Inferior parietal cortex (tissue), 1 donor: ENCODE measurements at regions not wholly inside any gene's neighbourhood (a gene's known extent, or its start where the extent isn't known, plus 50 kb on each side); places are given as distances from the start of the nearest gene placed in this dataset.
"Not testable (repeated sequence)": the region's sequence is repeated elsewhere in the genome, so short reads cannot be mapped to it uniquely, and the experiment has no call there.

ENCODE experiments used
- DNase-seq: peaks from one replicate; pipeline ENCODE4 v3.0.0-alpha.2; 2016; ENCODE audit errors: extremely low spot score

DNA sequence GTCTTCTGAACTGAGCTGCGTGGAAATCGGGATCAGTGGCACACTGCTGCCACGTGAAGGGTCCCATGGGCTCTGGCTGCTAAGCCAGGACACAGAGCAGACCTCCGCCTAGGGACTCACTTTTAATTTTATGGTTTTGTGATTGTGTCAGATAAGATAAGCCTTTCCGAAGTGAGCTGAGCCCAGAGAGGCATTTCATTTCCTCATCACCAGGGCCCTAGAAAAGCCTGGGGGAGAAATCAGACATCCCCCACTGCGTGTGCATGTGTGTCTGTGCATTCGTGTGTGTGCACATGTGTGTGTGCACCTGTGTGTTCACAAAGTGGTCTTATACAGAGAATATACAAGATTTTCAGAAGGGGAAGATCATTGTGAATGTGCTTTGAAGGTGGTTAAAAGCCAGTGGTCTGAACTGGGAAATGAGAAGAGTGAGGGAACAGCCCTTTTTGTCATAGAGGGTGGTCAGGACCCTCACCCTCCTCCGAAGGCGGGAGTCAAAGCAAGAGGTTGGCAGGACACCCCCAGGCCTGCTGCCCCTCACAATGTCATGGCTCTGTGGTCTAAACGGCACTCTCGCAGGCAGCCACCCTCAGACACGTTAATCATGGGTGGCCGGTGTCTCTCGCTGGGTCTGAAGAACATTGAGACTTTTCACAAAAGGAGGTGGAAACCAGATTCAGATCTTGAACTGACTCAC, 176.1 kb upstream of the PFKP start:
- no peak for DNase-seq

DNA sequence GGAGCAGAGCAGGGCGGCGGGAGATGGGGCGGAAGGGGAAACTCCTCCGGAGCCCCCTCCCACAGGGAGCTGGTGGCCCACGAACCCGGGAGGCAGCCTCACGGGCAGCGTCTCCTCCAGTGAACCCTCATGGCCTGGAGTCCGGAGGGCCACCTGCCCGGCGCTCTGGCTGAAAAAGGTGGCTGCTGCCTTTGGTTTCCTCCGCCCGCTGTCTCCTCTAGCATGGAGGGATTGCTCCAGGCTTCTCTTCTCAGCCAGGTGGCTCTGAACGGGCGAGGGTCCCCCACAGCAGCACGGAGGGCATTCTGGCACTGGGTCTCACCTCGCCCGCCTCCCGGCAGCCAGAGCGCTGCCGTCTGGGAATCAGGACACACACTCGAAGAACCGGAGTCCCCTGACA, 177.3 kb upstream of the PFKP start:
- no peak for DNase-seq

DNA sequence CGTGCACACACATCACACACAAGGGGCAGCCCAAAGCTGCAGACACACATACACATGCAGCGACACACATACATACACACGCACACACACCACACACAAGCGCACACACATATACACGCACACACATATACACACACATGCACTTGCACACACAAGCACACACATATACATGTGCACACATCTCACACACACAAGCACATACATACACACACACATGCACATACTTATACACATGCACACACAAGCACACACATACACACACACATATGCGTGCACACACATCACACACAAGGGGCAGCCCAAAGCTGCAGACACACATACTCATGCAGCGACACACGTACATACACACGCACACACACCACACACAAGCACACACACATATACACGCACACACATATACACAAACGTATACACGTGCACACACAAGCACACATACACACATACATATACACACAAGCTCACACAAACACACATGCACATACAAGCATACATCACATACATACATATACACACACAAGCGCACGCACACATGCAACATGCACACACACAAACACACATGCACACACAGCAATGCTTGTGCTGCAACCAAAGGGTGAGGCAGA, 178.8 kb upstream of the PFKP start:
- no peak for DNase-seq

DNA sequence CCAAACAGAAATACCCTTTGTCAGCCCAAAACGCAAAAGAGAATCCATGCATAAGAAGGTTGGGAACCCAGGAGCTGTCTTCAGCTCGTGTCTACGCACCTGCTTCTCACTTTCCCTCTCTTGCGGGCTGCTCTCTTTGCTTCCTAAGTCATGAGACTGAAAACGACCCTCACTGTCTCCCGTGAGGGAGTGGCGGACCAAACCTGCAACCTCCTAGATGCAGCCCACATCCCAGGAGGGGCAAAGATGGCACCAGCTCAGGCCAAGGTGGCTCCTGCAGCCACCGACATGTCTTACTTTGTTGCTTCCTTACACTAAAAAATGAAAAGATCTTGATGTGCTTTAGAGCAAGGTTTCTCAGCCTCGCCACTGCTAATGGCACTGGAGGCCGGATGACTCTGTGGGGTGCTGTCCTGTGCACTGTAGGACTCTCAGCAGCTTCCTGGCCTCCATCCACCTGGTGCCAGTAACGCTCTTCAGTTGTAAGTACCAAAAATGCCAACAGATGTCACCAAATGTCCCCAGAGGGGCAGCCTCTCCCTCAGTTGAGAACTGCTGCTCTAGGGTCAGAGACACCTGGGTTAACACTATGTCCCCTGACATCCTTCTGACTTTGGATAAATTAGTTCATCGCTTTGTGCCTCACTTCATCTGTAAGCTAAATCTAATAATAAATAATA, 179.8 kb upstream of the PFKP start:
- DNase-seq: no peak

DNA sequence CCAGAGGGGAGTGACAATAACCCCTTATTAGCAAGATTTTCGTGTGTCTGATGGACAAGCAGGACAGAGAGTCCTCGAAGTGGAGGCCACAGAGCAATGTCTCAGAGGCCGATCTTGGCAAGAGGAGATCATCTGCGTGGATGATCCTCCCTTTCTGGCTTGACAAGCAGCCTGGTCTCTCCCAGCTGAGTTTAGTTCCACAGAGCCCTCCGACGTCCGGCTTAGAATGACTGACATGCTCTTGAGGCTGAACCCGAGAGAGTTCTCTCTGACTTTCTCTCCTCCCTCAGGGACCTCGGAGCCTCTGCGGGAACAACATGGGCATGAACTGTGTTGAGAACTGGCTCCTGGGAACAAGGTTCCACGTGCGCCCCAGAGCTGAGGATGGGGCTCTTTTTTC, 180.7 kb upstream of the PFKP start:
- no peak for DNase-seq

DNA sequence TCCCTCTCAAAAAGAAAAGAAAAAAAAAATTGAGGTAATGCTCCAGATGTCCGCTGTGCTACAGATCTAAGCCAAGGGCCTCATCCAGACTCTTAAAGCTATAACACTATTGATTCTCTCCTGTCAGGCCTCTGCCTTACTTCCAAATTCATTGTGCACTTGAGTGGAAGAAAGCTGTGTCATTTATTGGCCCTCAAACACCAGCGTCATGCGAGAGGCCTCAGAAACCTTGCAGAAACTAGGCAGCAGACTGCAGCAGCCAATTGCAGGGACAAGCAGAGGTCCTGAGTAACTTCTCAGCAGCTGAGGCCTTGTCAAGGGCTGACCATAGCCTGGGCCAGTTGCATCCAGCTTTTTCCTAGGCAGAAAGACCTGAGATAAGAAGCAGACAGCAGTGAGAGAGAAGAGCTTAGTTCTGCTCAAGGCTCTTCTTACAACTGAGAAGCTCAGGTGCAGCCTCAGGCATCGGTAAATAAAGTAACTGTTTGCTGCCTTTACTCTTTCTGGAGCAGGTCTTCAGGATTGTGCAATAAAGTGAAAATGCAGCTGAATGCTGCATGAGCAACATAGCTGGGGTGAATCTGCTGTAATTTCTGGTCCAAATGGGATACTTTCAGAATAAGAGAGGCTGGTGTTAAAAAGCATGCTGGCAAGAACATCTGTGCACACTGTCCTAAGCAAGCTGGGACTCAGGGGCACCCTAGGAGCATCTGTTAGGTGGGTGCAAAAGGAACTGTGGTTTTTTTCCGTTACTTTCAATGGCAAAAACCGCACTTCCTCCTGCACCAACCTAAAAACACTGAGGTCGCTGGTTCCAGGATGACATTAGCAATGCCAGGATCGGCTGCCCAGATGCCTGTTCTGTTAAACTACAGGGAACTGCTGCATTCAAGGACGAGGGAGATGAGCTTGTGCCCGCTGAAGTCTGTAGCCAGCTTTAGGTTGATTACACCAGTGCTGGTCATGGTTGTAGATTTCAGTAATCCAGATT, 181.8 kb upstream of the PFKP start:
- DNase-seq: no peak

DNA sequence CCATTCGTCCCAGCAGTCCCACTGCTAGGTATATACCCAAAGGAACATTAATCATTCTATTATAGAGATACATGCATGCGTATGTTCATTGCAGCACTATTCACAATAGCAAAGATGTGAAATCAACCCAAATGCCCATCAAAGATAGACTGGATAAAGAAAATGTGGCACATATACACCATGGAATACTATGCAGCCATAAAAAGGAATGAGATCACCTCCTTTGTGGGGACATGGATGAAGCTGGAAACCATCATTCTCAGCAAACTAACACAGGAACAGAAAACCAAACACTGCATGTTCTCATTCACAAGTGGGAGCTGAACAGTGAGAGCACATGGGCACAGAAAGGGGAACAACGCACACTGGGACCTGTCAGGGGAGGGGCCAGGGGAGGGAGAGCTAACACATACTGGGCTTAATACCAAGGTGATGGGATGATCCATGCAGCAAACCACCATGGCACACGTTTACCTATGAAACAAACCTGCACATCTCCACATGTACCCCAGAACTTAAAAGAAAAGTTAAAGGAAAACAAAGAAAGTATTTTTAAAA, 183.3 kb upstream of the PFKP start:
- DNase-seq: not testable (repeated sequence)

DNA sequence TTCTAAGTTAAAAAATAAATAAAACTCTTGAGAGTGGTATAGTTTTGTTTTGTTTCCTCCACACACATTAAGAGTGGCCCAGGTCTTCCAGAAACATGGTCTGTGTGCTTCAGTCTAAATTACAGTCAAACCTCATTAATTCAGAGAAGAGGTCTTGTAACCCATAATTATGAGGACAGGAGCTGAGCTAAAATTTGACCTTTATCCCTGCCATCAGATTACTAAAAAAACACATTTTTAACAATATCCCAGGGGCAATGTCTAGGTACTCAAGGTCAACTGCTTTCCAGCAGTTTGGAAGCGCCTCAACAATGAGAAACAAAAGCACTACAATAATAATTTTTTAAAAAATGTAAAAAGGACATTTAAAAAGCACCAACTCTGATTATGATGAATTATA, 184.1 kb upstream of the PFKP start:
- DNase-seq: no peak

DNA sequence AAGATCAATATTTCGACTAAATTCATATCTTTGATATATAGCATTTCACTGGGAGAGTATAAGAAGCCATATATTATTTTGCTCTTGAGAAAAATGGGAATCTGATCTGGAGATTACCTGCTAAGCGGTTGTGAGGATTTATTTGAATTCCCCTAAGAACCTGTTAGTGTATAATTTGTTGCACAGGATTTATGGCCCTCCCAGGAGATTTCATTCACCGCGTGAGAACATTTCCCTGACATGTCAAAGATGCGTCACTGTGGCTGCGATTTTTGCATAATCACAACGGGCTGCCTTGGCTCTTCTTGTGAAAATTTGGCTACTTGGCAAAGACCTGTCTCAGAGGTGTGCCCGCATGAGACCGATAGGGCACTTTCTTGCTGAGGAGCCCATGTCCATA, 184.7 kb upstream of the PFKP start:
- DNase-seq: no peak

DNA sequence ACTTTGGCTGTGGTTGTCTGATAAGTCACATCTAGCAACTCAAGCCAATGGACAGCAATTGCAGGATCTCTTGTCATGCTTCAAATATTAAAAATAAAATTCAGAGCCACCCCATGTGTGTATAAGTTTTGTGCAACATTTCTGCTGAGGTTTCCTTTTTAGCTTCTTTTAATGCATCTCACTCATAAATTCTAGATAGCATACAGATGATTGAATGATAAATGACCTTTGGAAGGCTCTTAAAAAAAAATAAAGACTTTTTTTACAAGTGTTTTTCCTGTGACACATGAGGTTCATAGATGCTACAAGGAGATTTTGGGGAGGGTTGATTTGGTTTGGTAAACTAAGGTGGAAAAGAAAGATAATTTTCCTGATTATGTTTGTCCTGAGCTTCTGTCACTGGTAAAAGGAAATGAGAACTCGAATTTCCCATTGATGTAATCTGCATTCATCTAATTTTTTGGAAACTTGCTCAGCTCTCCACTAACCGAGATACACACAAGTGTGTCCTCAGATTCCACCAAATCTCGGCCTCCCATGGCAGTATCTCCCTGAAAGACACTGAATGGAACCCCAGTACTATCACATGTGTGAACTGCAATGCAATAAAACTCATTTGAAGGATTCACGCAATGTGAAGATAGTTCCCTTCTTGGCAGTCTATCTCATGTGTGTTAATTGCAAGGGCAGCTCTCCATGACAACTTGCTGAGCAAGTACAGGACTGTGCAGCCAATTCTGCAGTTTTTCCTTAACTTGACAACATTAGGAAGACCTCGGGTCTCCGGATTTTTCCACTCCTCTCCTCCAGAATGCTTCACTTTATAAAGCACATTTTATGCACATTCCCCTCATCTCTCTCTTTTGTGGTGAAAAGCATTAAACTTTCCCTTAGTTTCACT, 185.4 kb upstream of the PFKP start:
- no peak for DNase-seq

DNA sequence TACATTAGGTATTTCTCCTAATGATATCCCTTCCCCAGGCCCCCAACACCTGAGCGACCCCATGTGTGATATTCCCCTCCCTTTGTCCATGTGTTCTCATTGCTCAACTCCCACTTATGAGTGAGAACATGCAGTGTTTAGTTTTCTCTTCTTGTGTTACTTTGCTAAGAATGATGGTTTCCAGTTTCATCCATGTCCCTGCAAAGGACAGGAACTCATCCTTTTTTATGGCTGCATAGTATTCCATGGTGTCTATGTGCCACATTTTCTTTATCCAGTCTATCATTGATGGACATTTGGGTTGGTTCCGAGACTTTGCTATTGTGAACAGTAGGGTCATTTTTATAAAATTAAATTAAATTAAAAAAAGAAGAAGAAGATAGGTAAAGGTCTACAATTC, 187.3 kb upstream of the PFKP start:
- not testable (repeated sequence) for DNase-seq

DNA sequence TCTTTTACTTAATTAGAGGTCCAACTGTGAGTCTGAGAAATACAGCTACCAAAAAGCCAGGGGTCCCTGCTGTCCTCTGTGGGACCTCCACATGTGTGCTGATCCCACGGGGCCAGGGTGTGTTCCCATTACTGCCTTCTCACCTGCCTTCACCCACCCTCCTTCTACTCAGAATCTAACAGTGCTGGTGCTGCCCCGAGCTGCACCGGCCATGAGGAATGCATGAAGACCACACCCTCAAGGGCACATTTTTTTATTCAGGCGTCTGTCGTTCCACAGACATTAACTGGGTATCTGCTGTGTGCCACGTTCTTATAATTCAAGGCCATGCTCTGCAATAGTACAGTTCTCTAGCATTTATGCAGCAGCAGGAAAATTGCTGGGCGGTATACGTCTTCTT, 188.5 kb upstream of the PFKP start:
- DNase-seq: no peak

DNA sequence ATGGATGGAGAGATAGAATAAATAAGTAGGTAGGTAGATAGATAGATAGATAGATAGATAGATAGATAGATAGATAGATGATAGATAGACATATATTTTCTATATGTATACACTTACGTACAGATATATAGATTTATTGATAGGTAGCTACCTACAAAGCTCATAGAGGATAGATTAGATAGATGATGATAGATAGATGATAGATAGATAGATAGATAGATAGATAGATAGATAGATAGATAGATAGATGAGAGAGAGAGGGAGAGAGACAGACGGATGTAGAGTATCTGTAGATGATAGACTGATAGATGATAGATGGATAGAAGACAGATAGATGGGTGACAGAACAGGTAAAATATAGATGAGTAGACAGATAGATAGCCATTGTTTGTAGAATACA, 191.3 kb upstream of the PFKP start:
- DNase-seq: no peak

DNA sequence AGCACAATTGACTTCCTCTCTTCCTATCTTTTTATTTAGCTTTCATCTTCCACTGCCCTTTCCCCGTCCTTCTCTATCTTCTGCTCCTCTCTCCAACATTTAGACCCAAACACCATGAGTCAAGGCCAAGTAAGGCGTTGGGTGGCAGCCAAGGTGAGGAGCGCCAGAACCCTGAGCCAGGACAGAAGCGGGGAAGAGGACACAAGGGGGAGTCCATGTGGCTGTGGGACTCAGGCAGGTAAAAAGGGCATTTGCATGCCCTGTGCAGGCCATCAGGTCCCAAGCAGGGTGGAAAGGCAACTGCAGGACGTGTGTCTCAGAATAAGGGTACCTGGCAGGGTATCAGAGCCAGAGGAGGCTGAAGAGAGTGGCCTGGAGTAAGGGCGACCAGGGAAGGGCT, 192.4 kb upstream of the PFKP start:
- no peak for DNase-seq

DNA sequence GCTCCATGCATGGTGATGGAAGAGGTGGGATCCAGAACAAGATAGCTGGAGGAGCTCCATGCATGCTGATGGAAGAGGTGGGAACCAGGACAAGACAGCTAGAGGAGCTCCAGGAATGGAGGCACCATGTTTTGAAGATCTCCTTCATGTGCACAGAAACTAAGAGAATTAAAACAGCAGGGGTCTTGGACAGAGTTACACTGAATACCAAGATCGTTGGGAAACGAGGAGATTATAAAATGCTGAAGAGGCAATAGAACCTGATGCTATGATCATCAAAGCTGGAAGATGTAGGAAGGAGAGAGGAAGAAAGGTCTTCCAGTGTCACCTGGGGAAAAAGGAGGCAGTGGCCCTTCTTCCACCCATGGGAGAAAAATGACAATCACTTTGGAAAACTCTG, 193.6 kb upstream of the PFKP start:
- DNase-seq: no peak

DNA sequence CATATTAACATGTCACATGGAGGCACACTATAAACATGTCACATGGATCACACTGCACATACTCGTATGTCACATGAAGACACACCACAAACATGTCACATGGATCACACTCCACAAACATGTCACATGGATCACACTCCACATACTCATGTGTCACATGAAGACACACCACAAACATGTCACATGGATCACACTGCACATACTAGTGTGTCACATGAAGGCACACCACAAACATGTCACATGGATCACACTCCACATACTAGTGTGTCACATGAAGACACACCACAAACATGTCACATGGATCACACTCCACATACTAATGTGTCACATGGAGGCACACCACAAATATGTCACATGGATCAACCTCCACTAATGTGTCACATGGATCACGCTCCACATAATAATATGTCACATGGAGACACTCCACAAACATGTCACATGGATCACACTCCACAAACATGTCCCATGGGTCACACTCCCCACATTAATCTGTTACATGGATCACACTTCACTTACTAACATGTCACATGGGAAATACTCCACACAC, 195.6 kb upstream of the PFKP start:
- DNase-seq: no peak

DNA sequence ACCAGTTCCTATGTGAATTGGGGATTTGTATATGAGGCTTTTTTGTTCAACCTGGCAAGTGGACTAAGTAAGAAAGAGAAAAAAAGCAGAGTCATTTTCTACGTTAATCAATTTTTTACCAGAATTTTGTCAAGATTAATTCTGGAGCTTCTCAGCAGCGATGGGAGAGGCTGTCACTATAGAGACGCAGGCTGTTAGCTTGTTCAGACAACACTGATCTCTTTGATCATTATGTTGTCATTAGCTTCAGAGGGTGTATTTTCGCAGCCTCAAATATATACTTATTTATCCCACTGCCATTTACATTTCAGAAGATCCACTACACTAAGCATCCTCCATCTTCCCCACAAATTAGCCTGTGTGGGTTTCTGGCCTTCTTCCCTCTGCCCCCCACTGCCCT, 196.7 kb upstream of the PFKP start:
- DNase-seq: no peak

DNA sequence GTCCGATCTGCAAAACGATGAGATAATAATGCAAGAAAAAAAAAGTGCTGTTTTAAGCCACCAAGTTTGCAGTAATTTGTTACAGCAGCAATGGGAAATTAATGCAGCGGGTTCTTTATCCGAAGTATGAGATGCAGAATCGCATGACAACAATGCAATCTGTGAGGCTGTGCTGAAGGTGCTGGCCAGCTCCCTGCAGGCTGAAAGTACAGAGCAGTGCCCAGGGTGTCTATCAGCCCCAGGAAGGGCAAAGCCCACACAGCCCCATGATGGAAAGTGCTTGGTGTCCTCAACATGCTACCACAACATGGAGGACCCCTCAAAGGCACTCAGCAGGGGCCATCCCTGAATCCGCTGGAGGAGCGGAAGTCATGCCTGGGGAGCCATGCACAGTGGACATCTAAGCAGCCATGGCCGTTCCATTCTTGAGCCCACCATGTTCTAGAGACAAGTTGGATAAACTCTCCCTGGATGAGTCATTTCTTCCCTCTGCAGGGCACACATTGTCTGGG, 199.5 kb upstream of the PFKP start:
- DNase-seq: no peak

DNA sequence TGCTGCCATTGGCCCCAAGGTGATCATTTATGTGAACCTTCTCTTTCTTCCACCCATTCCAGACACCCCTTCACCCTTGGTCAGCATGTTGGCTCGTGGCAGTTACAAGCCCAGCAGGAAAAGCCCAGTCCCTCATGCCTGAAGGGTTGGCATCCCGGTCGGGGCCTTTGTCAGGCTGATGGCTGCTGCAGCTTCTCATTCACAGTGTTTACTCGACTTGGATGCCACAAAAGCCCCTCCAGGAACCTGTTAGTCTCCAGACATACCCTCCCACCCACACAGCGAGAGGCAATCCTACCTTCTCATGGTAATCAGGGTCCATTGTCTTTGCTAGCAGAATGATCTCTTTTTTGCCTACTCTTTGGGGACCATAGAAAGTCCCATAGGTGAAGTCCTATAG, 200.8 kb upstream of the PFKP start:
- DNase-seq: no peak

DNA sequence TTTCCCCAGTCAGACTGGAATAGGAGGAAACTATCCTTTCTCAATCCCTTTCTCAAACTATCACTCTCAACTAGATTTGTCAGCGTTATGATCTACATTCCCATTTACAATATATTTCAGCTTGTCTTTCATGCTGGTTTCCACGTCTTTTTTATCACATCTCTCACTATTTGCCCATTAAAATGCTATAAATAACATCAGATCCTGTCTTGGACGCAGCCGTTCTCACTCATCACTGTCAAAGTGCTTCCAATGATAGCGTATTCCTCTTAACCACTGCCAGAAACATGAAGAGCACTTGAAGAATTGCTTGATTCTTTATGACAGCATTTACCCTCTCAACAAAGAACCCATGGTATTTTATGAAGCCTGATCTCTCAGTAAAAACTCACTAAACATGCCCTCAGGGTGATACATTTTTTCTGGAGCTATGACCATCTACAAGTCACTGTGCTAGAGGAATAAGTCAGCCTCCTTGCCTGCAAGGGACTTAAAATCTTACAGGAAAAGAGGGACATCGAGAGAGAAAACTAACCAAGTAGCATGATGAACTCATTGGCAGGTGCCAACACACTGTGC, 205.6 kb upstream of the PFKP start:
- no peak for DNase-seq
